ENCODE measurements at regions not wholly inside any gene's neighbourhood (a gene's known extent, or its start where the extent isn't known, plus 50 kb on each side); places are given as distances from the start of the nearest gene placed in this dataset.
"Not testable (repeated sequence)": the region's sequence is repeated elsewhere in the genome, so short reads cannot be mapped to it uniquely, and the experiment has no call there.

- DNase-seq (ENCODE audit: low read depth) = not testable (repeated sequence)
Observed at GRCh38 chr13:86253497-86253896, 454.3 kb upstream of the SLITRK6 start.

GRCh38 chr13:86255820-86256219 is 456.6 kb upstream of the SLITRK6 start:
- not testable (repeated sequence) for DNase-seq (ENCODE audit: low read depth)

GRCh38 chr13:86269511-86269910 is 470.3 kb upstream of the SLITRK6 start:
- no peak for DNase-seq (ENCODE audit: low read depth)

GRCh38 chr13:86282442-86282841 is 483.2 kb upstream of the SLITRK6 start:
- peak; percentile 10 for DNase-seq (ENCODE audit: low read depth)

GRCh38 chr13:86283031-86283430 is 483.8 kb upstream of the SLITRK6 start:
- no peak for DNase-seq (ENCODE audit: low read depth)

- DNase-seq (ENCODE audit: low read depth) = no peak
Observed at GRCh38 chr13:86298725-86299124, 499.5 kb upstream of the SLITRK6 start.

- no peak for DNase-seq (ENCODE audit: low read depth)
Observed at GRCh38 chr13:86299128-86299527, 499.9 kb upstream of the SLITRK6 start.

- DNase-seq (ENCODE audit: low read depth) = no peak
Observed at GRCh38 chr13:86309881-86310280, 510.7 kb upstream of the SLITRK6 start.

- DNase-seq (ENCODE audit: low read depth) = no peak
Observed at GRCh38 chr13:86313421-86313820, 514.2 kb upstream of the SLITRK6 start.

- DNase-seq (ENCODE audit: low read depth) = no peak
Observed at GRCh38 chr13:86318450-86318849, 519.2 kb upstream of the SLITRK6 start.

GRCh38 chr13:86324191-86324590 is 525.0 kb upstream of the SLITRK6 start:
- DNase-seq (ENCODE audit: low read depth) = no peak

- no peak for DNase-seq (ENCODE audit: low read depth)
Observed at GRCh38 chr13:86355301-86355700, 556.1 kb upstream of the SLITRK6 start.

- DNase-seq (ENCODE audit: low read depth) = no peak
Observed at GRCh38 chr13:86357106-86357505, 557.9 kb upstream of the SLITRK6 start.

- not testable (repeated sequence) for DNase-seq (ENCODE audit: low read depth)
Observed at GRCh38 chr13:86363749-86364148, 564.5 kb upstream of the SLITRK6 start.

GRCh38 chr13:86368924-86369323 is 569.7 kb upstream of the SLITRK6 start:
- DNase-seq (ENCODE audit: low read depth) = no peak

GRCh38 chr13:86377451-86377850 is 578.2 kb upstream of the SLITRK6 start:
- no peak for DNase-seq (ENCODE audit: low read depth)

- no peak for DNase-seq (ENCODE audit: low read depth)
Observed at GRCh38 chr13:86378628-86379027, 579.4 kb upstream of the SLITRK6 start.

GRCh38 chr13:86383151-86383550 is 583.9 kb upstream of the SLITRK6 start:
- DNase-seq (ENCODE audit: low read depth) = no peak

- DNase-seq (ENCODE audit: low read depth) = no peak
Observed at GRCh38 chr13:86383561-86383960, 584.3 kb upstream of the SLITRK6 start.

GRCh38 chr13:86397635-86398034 is 598.4 kb upstream of the SLITRK6 start:
- no peak for DNase-seq (ENCODE audit: low read depth)

- DNase-seq (ENCODE audit: low read depth) = no peak
Observed at GRCh38 chr13:86399572-86399971, 600.4 kb upstream of the SLITRK6 start.

- no peak for DNase-seq (ENCODE audit: low read depth)
Observed at GRCh38 chr13:86402500-86402899, 603.3 kb upstream of the SLITRK6 start.

- no peak for DNase-seq (ENCODE audit: low read depth)
Observed at GRCh38 chr13:86403181-86403580, 604.0 kb upstream of the SLITRK6 start.

GRCh38 chr13:86409466-86410241 is 610.4 kb upstream of the SLITRK6 start:
- DNase-seq (ENCODE audit: low read depth) = no peak

All from RPMI7951 (cell line).